Stimulated activated naive CD8-positive, alpha-beta T cell treated with anti-CD3 and anti-CD28 coated beads, Interleukin-15, Interleukin-2, amounts not matched to agents 100 U/mL and 50 U/mL, for 24 hours (primary cell): ENCODE measurements at regions not wholly inside any gene's neighbourhood (a gene's known extent, or its start where the extent isn't known, plus 50 kb on each side); places are given as distances from the start of the nearest gene placed in this dataset.

Source experiments
- ATAC-seq: fragments of 150-1000 bp; cut with Tn5 transposase; one replicate; pipeline ENCODE4 v1.10.0; 2021
- DNase-seq: peaks from one replicate; pipeline ENCODE4 v3.0.0; 2021

DNA sequence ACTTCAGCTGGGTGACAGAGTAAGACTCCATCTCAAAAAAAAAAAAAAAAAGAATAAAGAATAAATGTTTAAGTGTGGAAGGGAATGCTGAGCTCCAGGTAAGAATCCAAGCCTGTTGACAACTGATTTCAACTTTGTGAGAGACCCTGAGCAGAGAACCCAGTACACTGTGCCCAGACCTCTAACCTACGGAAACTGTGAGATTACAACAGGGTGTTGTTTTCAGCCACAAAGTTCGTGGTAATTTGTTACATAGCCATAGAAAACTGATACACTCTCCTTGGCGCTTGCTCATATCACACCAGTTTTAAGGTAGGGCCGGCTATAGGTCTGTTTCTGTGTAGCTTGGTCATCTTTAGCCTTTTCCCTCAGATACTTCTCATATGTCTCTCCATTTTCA is 98.4 kb upstream of the PAPOLG start:
- ATAC-seq (peak; percentile 56), DNase-seq (no peak)

GRCh38 chr2:60659026-60659425 is 97.0 kb upstream of the PAPOLG start:
- ATAC-seq (no peak), DNase-seq (no peak)

- DNase-seq (no peak), ATAC-seq (no peak)
These were observed 94.9 kb upstream of the PAPOLG start for GRCh38 chr2:60661073-60661738.

DNA sequence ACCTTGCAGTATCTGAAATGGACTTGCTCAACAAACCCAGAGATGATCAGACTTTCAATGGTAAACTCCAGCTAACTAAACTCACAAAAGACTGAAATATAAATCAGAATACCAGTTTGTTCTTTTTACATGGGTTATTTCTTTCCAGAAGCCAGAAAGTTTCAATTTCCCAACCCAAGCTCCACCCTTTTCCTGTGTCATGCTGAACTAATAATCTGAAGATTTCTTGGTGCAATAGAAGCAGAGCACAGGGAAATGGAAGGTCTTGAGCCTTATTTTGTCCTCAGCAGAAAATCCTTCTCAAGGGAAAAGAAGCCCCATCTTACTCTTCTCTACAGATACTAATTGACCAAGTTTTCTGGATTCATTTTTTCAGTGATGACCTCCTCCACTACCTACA is 93.3 kb upstream of the PAPOLG start:
- DNase-seq (no peak), ATAC-seq (no peak)

- ATAC-seq: no peak
- DNase-seq: no peak
These were observed 84.1 kb upstream of the PAPOLG start for GRCh38 chr2:60671966-60672365.

DNA sequence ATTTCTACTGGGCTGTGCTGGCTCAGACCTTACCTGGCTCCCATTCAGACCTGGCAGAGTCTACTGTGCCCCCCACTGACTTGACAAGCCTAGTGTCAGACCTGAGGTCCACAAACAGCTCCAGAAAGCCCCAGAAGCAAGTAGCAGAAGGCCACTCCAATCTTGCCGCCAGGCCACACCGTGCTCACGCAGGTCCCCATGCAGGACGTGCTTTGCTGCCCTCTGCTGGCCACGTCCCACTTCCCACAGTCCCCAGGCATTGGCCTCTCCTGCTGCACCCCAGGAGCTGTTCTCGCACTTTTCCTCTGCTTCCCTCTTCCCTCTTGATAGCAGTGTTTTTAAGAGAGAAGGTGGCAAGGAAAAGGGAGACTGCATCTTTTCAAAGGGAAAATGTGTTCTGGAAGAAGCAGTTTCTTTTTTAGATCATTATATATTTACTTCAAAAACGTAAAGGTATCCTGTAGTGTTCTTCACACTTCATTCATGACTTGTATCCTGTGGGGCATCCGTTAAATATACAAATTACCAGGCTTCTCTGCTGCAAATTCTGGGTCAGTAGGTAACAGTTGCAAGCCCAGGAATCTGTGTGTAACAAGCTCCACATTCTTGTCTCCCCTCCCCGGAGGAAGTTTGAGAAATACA is 81.4 kb upstream of the PAPOLG start:
- ATAC-seq: peak; percentile 96
- peak; percentile 90 for DNase-seq

DNA sequence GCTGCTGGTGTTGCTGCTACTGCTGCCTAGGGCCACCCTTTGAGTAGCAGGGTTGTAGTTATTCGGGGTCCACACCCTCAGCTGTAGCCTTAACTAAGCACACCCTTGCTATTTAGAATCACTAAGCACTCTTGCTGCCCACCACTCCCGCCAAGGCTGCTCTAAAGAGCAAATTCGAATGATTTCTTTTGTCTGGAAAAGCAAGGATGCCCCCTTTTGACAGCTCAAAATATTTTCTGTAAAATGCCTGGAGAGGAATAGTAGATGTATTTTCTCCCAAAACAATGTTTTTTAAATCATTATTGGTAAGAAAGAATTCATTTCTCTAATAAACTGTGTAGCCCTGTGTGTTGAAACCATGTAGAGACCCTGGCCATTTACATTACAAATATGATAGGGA is 80.8 kb upstream of the PAPOLG start:
- no peak for DNase-seq
- no peak for ATAC-seq

GRCh38 chr2:60676706-60677330 is 79.2 kb upstream of the PAPOLG start:
- DNase-seq: no peak
- no peak for ATAC-seq

DNA sequence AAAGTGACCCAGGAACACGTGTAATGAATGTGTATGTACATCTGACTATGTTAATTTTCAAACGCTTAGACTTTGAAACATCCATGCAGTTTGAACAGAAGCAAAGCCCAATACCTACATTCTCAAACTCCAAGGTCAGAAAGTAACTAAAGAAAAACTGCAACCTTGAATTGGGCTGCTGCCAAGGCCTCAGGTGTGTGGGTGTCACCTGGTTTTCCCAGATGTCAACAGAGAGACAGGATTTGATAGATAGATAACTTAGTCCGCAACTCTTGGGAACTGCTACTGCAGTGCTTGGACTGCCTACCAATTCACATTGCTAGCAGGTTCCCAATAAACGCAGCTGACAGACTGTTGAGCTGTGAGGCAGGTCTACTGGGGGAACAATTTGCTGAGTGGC is 78.7 kb upstream of the PAPOLG start:
- no peak for DNase-seq
- ATAC-seq: no peak

- ATAC-seq (no peak), DNase-seq (no peak)
These were observed 77.5 kb upstream of the PAPOLG start for GRCh38 chr2:60678551-60678950.

DNA sequence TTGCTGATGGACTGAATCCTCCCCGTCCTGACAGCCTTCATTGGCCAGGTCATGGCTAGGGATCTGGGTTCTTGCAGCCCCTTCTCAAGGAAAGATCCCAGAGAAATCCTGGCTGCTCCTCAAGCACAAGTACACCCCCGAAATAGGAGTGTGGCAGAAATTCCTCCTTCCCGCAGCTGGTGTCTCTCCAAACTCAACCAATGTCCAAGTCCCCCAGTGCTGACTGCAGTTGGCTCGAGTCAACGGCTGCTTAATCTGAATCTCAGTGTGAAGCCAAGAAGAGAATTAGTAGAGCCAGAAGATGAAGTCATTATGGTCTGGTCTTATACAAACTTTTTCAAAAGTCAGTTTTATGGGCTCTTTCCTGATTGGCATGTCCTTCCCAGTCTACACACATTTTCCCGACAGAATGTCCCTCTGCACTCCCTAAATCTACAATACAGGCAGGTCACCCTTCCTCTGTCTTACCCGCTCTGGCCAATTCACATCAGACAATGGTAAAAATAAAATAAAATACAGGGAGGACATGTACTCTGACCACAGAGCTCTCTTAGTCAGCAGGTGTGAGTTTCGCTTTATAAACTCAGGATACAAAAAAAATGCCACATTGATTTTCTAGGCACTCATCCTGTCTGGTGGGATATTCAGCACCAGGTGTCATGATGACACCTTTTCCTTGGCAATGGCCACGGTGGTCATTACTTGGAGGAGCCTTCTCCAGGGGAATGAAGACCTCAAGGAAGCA is 76.9 kb upstream of the PAPOLG start:
- DNase-seq (no peak), ATAC-seq (no peak)

DNA sequence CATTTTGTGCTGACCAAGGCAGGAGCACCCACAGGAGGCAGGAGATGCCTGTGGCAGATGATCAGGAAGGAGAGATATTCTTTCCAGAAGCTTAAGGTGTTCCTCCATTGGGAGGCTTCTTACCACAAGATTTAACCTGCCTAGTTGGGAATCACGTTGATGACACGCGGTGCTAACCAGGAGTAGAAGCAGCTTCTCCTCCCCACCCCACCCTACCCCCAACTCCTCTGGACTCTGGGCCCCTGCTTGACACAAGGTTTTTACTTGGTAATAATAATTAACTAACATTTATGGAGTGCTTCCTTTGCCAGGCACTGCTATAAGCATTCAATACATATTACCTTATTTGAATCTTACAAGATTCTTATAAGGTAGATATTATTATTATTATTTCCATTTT is 62.5 kb upstream of the PAPOLG start:
- ATAC-seq (no peak), DNase-seq (no peak)

DNA sequence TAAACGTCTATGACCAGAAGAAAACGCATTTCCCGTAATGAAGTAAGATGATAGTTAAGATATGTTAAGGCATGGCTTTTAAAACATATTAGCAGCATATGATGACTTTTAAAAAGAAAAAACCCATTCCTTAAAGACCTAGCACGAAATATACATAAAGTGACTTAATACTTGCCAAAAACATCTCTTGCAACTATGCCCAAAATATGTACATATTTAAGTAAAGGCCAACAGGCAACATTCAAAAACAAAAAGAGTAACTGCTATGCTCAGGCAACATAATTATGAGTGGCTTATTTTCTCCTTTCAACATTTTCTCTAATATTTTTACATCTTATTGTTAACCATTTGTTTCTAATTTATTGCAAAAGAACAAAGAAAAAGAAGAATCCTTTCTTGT is 60.3 kb upstream of the PAPOLG start:
- DNase-seq (no peak), ATAC-seq (no peak)

DNA sequence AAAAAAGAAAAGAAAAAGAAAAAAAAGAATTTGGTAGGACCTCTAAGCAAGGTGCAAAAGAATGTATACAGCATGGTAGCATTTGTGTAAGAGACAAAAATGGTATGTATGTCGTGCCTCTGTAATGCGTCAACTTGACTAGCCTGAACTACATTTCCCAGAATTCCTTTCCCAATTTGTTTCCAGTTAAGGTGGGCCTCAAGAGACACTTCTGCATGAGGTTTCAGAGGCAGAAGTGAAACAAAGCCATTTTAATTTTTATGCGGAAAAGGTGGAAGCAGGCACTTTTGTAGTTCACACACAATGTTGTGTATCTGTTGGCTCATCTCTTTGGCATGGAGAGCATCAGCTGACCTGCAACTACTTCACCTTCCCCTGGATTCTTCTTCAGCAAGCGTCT is 56.5 kb upstream of the PAPOLG start:
- no peak for ATAC-seq
- no peak for DNase-seq

DNA sequence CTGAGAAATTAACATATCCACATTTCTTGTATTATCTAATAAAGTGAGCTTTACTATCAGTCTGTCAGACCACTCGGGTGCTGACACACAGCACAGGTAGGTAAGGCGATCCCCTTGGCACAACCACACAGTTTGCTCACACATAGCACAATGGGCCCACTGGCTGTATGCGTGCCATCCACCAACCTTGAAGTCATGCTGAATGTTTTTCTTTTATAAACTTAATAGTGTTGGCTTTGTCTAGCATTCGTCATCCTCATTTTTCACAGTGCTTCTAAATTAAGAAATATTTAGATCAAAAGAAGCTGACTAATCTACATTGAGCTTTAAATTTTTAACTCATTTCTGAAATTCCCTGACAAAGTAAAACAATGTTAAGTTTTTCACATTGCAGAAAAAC is 50.0 kb upstream of the PAPOLG start:
- ATAC-seq (no peak), DNase-seq (no peak)
